Chondrocyte (in vitro differentiated cells): ENCODE measurements at regions not wholly inside any gene's neighbourhood (a gene's known extent, or its start where the extent isn't known, plus 50 kb on each side); places are given as distances from the start of the nearest gene placed in this dataset.
"Not testable (repeated sequence)": the region's sequence is repeated elsewhere in the genome, so short reads cannot be mapped to it uniquely, and the experiment has no call there.

Source experiments
- DNase-seq: peaks from one replicate; pipeline ENCODE4 v3.0.0; 2021; ENCODE audit warnings: mixed read lengths, low spot score
- H3K27ac Mint-ChIP-seq: one replicate; pipeline ENCODE4 v1.8.0; 2021; ENCODE audit warnings: mild to moderate bottlenecking, moderate library complexity, mixed read lengths; ENCODE audit not compliant: unreplicated experiment
- H3K27me3 Mint-ChIP-seq: 2 replicates; pipeline ENCODE4 v1.8.0; 2021; ENCODE audit warnings: low read depth, mixed read lengths
- H3K36me3 Mint-ChIP-seq: 2 replicates; pipeline ENCODE4 v1.8.0; 2021; ENCODE audit warnings: low read depth, mixed read lengths
- H3K4me1 Mint-ChIP-seq: 2 replicates; pipeline ENCODE4 v1.8.0; 2021; ENCODE audit warnings: low read depth, mild to moderate bottlenecking, mixed read lengths
- H3K4me3 Mint-ChIP-seq: one replicate; pipeline ENCODE4 v1.8.0; 2021; ENCODE audit warnings: mild to moderate bottlenecking, moderate library complexity, mixed read lengths; ENCODE audit not compliant: unreplicated experiment
- H3K9me3 Mint-ChIP-seq: 2 replicates; pipeline ENCODE4 v1.8.0; 2021; ENCODE audit warnings: low read depth, mixed read lengths
- TF ChIP-seq, protein P1 (sequence below): fragments of 200-600 bp; sonication (generic); IDR thresholded peaks from 2 replicates; pipeline ENCODE4 v1.5.0; 2021; ENCODE audit warnings: antibody characterized with exemption, mild to moderate bottlenecking, moderate library complexity

DNA sequence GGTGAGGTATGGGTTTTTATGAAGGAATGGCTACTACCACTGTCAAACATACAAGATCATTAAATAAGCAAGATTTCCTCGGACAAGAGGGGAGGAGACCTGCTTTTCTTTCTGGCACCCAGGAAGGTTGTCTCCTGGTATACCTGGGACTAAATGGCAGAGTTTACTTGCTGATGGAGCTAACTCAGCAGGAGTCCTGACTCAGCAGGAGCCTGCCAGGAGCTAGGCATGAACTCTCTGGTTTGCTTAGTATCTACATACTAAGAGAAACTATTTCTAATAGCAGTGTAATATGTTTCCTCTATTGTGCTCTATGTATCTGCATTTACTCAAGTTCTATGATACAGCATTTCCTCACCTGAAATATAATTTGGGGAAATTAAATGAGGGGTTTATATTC lies 404.2 kb downstream of the RSL24D1 start:
- H3K9me3 Mint-ChIP-seq = peaks cover 4% of the 10 kb centered on the region
- TF ChIP-seq, protein P1, sequence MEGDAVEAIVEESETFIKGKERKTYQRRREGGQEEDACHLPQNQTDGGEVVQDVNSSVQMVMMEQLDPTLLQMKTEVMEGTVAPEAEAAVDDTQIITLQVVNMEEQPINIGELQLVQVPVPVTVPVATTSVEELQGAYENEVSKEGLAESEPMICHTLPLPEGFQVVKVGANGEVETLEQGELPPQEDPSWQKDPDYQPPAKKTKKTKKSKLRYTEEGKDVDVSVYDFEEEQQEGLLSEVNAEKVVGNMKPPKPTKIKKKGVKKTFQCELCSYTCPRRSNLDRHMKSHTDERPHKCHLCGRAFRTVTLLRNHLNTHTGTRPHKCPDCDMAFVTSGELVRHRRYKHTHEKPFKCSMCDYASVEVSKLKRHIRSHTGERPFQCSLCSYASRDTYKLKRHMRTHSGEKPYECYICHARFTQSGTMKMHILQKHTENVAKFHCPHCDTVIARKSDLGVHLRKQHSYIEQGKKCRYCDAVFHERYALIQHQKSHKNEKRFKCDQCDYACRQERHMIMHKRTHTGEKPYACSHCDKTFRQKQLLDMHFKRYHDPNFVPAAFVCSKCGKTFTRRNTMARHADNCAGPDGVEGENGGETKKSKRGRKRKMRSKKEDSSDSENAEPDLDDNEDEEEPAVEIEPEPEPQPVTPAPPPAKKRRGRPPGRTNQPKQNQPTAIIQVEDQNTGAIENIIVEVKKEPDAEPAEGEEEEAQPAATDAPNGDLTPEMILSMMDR = no peak
- DNase-seq = no peak
- peaks cover 10% of the 10 kb centered on the region for H3K27me3 Mint-ChIP-seq
- no peak overlapping the region for H3K4me3 Mint-ChIP-seq
- H3K4me1 Mint-ChIP-seq = no peaks in the 10 kb centered on the region
- H3K27ac Mint-ChIP-seq = no peak overlapping the region
- no peaks in the 10 kb centered on the region for H3K36me3 Mint-ChIP-seq

DNA sequence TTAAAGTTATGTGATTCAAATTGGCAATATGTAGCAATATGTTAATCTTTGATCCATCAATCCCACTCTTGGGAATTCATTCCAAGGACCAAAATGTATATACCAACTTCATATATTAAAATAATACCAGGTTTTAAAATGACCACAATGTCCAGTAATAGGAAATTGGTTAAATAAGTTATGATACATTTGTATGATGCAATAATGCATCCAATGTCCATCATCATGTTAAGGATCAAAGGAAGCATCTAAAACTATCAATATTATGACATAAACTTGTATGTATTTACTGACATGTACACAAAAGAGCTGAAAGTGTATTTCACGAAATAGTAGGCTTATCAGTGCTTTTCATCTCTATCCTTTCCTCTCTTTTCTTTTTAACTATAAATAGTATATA lies 406.0 kb downstream of the RSL24D1 start:
- no peak overlapping the region for H3K4me3 Mint-ChIP-seq
- peaks cover 11% of the 10 kb centered on the region for H3K9me3 Mint-ChIP-seq
- no peak for DNase-seq
- H3K36me3 Mint-ChIP-seq = no peaks in the 10 kb centered on the region
- no peak overlapping the region for H3K27ac Mint-ChIP-seq
- peaks cover 7% of the 10 kb centered on the region for H3K27me3 Mint-ChIP-seq
- TF ChIP-seq, protein P1 = no peak
- H3K4me1 Mint-ChIP-seq = no peaks in the 10 kb centered on the region

DNA sequence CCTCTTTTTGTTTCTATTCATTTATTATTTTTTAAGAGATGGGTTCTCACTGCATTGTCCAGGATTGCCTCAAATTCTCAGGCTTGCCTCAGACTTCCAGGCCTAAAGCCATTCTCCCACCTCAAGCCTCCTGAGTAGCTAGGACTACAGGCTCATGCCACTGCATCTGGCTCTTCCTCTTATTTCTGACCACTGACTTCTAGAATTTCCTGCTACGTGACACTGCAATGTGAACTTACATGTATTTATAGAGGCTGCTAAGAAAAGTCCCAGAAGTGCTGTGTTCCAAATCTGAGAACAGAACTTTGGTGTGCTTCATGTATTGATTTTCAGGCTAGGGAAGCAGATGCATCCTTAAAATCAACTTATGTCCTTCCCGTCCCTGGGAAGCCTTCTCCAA lies 407.4 kb downstream of the RSL24D1 start:
- Mint-ChIP-seq H3K4me3 (no peak overlapping the region), H3K4me1 (no peaks in the 10 kb centered on the region), H3K36me3 (no peaks in the 10 kb centered on the region), H3K9me3 (peaks cover 20% of the 10 kb centered on the region), H3K27ac (no peak overlapping the region), H3K27me3 (peaks cover 5% of the 10 kb centered on the region)
- no peak for DNase-seq
- TF ChIP-seq, protein P1 = no peak

DNA sequence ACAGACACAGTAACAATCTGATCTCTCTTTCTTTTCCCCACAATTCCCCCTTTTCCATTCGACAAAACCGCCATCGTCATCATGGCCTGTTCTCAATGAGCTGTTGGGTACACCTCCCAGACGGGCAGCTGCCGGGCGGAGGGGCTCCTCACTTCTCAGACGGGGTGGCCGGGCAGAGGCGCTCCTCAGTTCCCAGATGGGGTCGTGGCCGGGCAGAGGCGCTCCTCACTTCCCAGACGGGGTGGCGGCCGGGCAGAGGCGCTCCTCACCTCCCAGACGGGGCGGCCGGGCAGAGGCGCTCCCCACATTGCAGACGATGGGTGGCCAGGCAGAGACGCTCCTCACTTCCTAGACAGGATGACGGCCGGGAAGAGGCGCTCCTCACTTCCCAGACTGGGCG lies 415.5 kb downstream of the RSL24D1 start:
- not testable (repeated sequence) for H3K4me3 Mint-ChIP-seq, H3K4me1 Mint-ChIP-seq, H3K27ac Mint-ChIP-seq, DNase-seq, H3K27me3 Mint-ChIP-seq, H3K36me3 Mint-ChIP-seq
- peaks cover 25% of the 10 kb centered on the region for H3K9me3 Mint-ChIP-seq

DNA sequence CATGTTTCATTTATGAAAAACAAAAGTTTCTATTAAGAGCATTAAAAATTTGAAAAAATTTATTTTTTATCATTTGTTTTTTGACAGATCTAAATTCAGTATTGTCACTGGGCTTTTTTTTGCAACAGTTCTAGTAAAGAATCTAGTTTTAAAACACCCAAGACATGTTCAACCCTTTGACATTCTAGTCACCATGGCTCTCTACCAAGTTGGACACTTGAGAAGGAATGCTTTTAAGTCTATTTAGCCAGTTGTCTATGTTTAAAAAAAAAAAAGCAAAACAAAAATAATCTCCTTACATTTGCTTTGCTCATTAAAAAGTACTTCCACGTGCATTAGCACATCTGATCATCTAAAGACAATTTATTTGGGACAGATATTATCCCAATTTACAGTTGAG lies 417.5 kb downstream of the RSL24D1 start:
- H3K4me3 Mint-ChIP-seq = no peak overlapping the region
- peaks cover 3% of the 10 kb centered on the region for H3K27me3 Mint-ChIP-seq
- TF ChIP-seq, protein P1 = no peak
- H3K9me3 Mint-ChIP-seq = peaks cover 9% of the 10 kb centered on the region
- H3K27ac Mint-ChIP-seq = no peak overlapping the region
- no peaks in the 10 kb centered on the region for H3K4me1 Mint-ChIP-seq
- no peaks in the 10 kb centered on the region for H3K36me3 Mint-ChIP-seq
- no peak for DNase-seq

DNA sequence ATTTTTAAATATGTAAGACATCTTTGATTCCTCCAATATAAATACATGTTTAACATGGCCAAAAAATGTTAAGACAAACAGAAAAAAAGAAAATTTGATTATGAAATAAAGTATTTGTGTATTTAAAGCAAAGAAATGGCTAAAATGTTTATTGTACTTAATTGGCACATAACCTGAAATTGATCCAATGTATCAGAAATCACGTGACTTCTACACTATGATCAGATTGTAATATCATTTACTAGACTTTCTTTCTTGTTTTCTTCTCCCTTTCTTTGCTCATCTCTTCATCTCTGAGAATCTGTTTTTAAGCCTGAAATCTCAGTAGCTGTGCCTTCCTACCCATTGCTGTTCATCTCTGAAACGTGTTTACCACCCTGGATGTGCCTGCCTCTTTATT lies 420.3 kb downstream of the RSL24D1 start:
- TF ChIP-seq, protein P1 = no peak
- no peaks in the 10 kb centered on the region for H3K4me1 Mint-ChIP-seq
- no peaks in the 10 kb centered on the region for H3K9me3 Mint-ChIP-seq
- no peak for DNase-seq
- no peaks in the 10 kb centered on the region for H3K36me3 Mint-ChIP-seq
- H3K4me3 Mint-ChIP-seq = no peak overlapping the region
- H3K27ac Mint-ChIP-seq = no peak overlapping the region
- H3K27me3 Mint-ChIP-seq = peaks cover 3% of the 10 kb centered on the region
